Mucosa of rectum (tissue), 2 donors: ENCODE measurements at regions not wholly inside any gene's neighbourhood (a gene's known extent, or its start where the extent isn't known, plus 50 kb on each side); places are given as distances from the start of the nearest gene placed in this dataset.

ENCODE experiments used
- H3K27ac ChIP-seq, 2 donors: one replicate each; pipeline ENCODE4 v1.7.0; 2013; ENCODE audit warnings: inconsistent platforms in 2 of 2, low read depth in 2 of 2, low read length in 2 of 2
- H3K27me3 ChIP-seq, 2 donors: one replicate each; pipeline ENCODE4 v1.7.0; 2013; ENCODE audit warnings: low read length in 2 of 2; ENCODE audit not compliant: control insufficient read depth in 2 of 2, insufficient read depth in 2 of 2
- H3K36me3 ChIP-seq, 2 donors: one replicate each; pipeline ENCODE4 v1.7.0; 2013; ENCODE audit warnings: low read length in 2 of 2; ENCODE audit not compliant: control insufficient read depth in 2 of 2, insufficient read depth in 2 of 2
- H3K4me1 ChIP-seq, 2 donors: one replicate each; pipeline ENCODE4 v1.7.0; 2013; ENCODE audit warnings: low read length in 2 of 2, mild to moderate bottlenecking in 1 of 2; ENCODE audit not compliant: control insufficient read depth in 2 of 2, insufficient read depth in 2 of 2
- H3K4me3 ChIP-seq, 2 donors: one replicate each; pipeline ENCODE4 v1.7.0; 2013; ENCODE audit warnings: low read length in 2 of 2
- H3K9ac ChIP-seq, 2 donors: one replicate each; pipeline ENCODE4 v1.7.0; 2013; ENCODE audit warnings: low read length in 2 of 2, low read depth in 1 of 2, mild to moderate bottlenecking in 1 of 2
- H3K9me3 ChIP-seq, 2 donors: one replicate each; pipeline ENCODE4 v1.7.0; 2013; ENCODE audit warnings: low read length in 2 of 2; ENCODE audit not compliant: control insufficient read depth in 2 of 2
- donor health status: healthy.
- donor health status: Normal muscosa, but diverticular disease.

- no peaks in the 10 kb centered on the region for H3K27me3 ChIP-seq
- H3K36me3 ChIP-seq = no peaks in the 10 kb centered on the region
- no peak overlapping the region for H3K9ac ChIP-seq
- H3K9me3 ChIP-seq = no peaks in the 10 kb centered on the region
- H3K27ac ChIP-seq = no peak overlapping the region
- no peak overlapping the region for H3K4me3 ChIP-seq
- no peaks in the 10 kb centered on the region for H3K4me1 ChIP-seq
Measured at GRCh38 chr6:140912686-140913085, 1220.0 kb upstream of the GJE1 start.

GRCh38 chr6:140909625-140910024, 1223.1 kb upstream of the GJE1 start:
- Histone ChIP-seq H3K27me3 (no peaks in the 10 kb centered on the region), H3K36me3 (no peaks in the 10 kb centered on the region), H3K27ac (no peak overlapping the region), H3K9me3 (no peaks in the 10 kb centered on the region), H3K4me3 (no peak overlapping the region), H3K9ac (no peak overlapping the region), H3K4me1 (no peaks in the 10 kb centered on the region)

DNA sequence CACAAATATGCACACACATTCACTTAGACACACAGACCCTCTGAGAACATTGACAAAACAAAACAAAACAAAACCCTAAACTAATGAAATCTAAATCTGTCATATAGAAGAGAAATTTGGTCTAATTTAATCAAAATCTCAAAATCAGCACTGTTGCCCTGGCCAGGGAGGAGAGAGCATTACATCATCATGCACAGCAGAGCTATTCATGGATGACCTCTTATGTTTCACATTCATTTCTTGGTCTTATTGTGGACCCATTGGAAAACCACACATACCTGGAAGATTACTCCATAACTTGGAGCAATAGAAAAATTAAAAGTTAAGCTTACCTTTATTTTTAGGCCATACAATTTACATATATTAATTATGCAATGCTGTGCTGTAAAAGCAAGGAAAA, 1223.6 kb upstream of the GJE1 start:
- H3K9me3 ChIP-seq = no peaks in the 10 kb centered on the region
- no peaks in the 10 kb centered on the region for H3K36me3 ChIP-seq
- H3K4me3 ChIP-seq = no peak overlapping the region
- H3K9ac ChIP-seq = no peak overlapping the region
- H3K27me3 ChIP-seq = no peaks in the 10 kb centered on the region
- H3K4me1 ChIP-seq = no peaks in the 10 kb centered on the region
- no peak overlapping the region for H3K27ac ChIP-seq

GRCh38 chr6:140908505-140908904, 1224.2 kb upstream of the GJE1 start:
- Histone ChIP-seq H3K36me3 (no peaks in the 10 kb centered on the region), H3K27ac (no peak overlapping the region), H3K9ac (no peak overlapping the region), H3K4me3 (no peak overlapping the region), H3K27me3 (no peaks in the 10 kb centered on the region), H3K9me3 (no peaks in the 10 kb centered on the region), H3K4me1 (no peaks in the 10 kb centered on the region)

- no peak overlapping the region for H3K9ac ChIP-seq
- no peaks in the 10 kb centered on the region for H3K9me3 ChIP-seq
- no peaks in the 10 kb centered on the region for H3K36me3 ChIP-seq
- H3K4me3 ChIP-seq = no peak overlapping the region
- no peak overlapping the region for H3K27ac ChIP-seq
- H3K4me1 ChIP-seq = no peaks in the 10 kb centered on the region
- no peaks in the 10 kb centered on the region for H3K27me3 ChIP-seq
Measured at GRCh38 chr6:140907235-140907634, 1225.5 kb upstream of the GJE1 start.

DNA sequence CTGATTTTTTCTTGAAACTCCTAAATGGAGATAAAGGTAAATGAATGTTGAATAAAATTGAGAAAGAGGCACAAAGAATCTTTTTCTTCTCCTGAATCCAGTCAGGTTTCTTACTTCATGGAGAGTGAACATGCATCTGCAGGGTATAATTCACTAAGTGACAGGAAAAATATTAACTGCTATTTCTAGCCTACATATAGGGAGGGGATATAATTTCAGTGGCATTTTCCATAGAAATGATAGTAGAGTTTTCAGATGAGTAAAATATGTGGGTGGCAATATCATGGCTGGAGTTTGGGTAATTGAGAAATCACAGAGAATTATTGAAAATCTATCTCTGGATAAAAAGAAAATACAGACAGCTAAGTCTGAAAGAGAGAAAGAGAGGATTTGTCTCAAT, 1227.0 kb upstream of the GJE1 start:
- H3K27ac ChIP-seq = no peak overlapping the region
- H3K4me1 ChIP-seq = no peaks in the 10 kb centered on the region
- no peaks in the 10 kb centered on the region for H3K36me3 ChIP-seq
- H3K9me3 ChIP-seq = no peaks in the 10 kb centered on the region
- H3K9ac ChIP-seq = no peak overlapping the region
- no peak overlapping the region for H3K4me3 ChIP-seq
- H3K27me3 ChIP-seq = no peaks in the 10 kb centered on the region

DNA sequence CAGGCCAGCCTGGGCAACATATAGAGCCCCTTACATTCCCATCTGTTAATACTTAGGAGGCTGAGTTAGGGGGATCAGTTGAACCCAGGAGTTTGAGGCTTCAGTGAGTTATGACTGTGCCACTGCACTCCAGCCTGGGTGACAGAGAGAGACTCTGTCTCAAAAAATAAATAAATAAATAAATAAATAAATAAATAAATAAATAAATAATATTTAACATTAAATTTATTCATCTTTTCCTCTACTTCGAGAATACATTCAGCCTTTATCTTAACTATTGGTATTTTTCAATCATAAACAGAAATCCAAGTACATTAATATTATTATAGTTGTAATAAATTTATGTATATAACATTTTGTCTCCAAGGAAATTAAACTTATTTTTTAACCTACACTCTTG, 1227.7 kb upstream of the GJE1 start:
- Histone ChIP-seq H3K27me3 (no peaks in the 10 kb centered on the region), H3K9ac (no peak overlapping the region), H3K27ac (no peak overlapping the region), H3K4me3 (no peak overlapping the region), H3K4me1 (no peaks in the 10 kb centered on the region), H3K9me3 (no peaks in the 10 kb centered on the region), H3K36me3 (no peaks in the 10 kb centered on the region)

DNA sequence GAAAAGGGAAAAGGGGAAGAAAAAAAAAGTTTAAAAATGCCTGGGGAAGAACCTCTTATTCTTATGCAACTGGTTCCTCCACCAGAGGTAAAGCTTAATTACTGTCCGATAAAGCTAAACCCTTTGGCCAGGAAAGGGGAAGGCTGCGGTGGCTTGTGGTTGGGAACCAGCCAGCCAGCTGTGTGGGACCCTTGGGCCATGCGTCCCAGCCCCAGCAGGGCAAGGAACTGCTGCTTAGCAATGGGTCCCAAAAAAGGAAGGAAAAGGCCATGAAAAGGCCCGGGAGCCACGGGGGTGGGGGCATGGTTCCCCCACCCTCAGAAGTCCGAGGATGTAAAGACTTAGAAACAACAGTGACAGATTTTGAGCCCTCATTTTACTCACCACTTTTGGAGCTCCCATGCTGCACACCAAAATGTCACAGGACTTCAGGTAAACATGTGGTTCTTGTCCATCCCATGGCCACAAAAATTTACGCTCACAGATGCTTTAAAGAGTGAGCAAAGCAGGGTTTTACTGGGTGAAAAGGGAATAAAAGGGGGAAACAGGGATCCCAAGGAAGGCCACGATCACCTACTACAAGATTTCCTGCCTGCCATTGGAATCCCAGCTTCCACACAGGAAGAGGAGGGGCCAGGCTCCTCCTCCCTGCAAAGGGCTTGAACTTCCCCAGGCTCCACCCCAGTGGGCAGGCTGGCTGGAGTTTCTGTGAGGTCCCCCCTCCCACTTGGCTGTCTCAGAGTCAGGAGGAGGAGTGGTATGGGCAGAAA, 1234.7 kb upstream of the GJE1 start:
- Histone ChIP-seq H3K4me1 (no peaks in the 10 kb centered on the region), H3K9ac (no peak overlapping the region), H3K9me3 (no peaks in the 10 kb centered on the region), H3K27ac (no peak overlapping the region), H3K4me3 (no peak overlapping the region), H3K36me3 (no peaks in the 10 kb centered on the region), H3K27me3 (no peaks in the 10 kb centered on the region)

DNA sequence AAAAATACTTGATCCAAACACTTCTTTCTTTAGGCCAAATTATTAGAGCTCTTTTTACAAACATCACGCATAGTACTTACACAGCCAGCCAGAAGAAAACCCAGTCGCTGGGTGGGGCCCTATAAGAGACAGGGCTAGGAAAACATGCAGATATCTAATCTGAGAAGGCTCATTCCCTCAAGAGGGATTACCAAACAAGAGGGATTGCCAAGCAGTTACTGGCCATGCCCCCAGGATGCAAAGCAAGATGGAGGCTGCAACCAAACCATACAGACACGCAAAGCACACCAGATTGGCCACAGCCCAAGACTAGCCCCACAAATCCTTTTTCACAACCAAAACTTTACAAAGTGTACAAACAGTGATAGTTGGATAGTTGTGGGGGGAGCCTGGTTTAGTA, 1235.4 kb upstream of the GJE1 start:
- Histone ChIP-seq H3K9me3 (no peaks in the 10 kb centered on the region), H3K36me3 (no peaks in the 10 kb centered on the region), H3K9ac (no peak overlapping the region), H3K27me3 (no peaks in the 10 kb centered on the region), H3K4me1 (no peaks in the 10 kb centered on the region), H3K27ac (no peak overlapping the region), H3K4me3 (no peak overlapping the region)

DNA sequence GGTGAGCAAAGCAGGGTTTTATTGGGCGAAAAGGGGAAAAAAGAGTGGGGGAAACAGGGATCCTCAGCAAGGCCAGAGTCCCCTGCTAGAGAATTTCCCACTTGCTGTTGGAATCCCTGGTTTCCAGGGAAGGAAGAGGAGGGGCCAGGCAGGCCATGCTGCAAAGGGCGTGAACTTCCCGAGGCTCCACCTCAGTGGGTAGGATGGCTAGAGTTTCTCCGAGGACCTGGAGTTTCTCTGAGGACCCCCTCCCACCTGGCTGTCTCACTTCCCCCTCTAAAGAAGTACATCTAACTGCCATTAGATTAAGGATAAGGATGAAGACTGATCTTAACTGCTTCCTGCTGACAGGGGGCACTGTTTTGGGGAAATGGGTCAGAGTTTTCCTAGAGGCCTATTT, 1239.3 kb upstream of the GJE1 start:
- H3K4me3 ChIP-seq = no peak overlapping the region
- no peaks in the 10 kb centered on the region for H3K27me3 ChIP-seq
- no peaks in the 10 kb centered on the region for H3K36me3 ChIP-seq
- H3K27ac ChIP-seq = no peak overlapping the region
- H3K4me1 ChIP-seq = no peaks in the 10 kb centered on the region
- no peaks in the 10 kb centered on the region for H3K9me3 ChIP-seq
- no peak overlapping the region for H3K9ac ChIP-seq

DNA sequence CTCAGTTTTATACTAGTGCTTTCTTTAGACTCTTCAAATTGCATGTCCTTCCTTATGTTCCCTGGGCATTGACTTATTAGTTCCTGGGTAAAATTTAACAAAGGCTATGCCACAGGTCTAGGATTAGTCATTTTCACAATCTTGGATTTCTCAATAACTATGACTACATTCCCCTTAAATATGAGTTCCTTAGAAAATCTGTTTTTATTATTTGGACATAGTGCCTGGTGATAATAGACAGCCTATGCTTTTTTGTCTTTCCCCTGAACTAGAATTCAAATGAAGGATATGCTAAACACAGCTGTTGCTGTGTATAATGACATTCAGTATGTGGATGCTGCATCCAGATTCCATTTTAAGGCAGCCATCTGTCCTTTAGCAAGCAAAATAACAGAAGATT, 1252.8 kb upstream of the GJE1 start:
- Histone ChIP-seq H3K9ac (no peak overlapping the region), H3K9me3 (no peaks in the 10 kb centered on the region), H3K27ac (no peak overlapping the region), H3K4me1 (no peaks in the 10 kb centered on the region), H3K36me3 (no peaks in the 10 kb centered on the region), H3K4me3 (no peak overlapping the region), H3K27me3 (no peaks in the 10 kb centered on the region)
